CD4-positive, alpha-beta memory T cell (primary cell): ENCODE measurements at regions not wholly inside any gene's neighbourhood (a gene's known extent, or its start where the extent isn't known, plus 50 kb on each side); places are given as distances from the start of the nearest gene placed in this dataset.

Experiments
- CTCF ChIA-PET: fragments of 350-600 bp; sonication (Branson Sonifier 250); formaldehyde crosslinking; loops from one replicate; lab custom pipeline; 2021; ENCODE audit warnings: inconsistent platforms; ENCODE audit not compliant: partially characterized antibody; lab: Charles Lee
- POLR2A ChIA-PET: fragments of 350-600 bp; sonication (Branson Sonifier 250); formaldehyde crosslinking; loops from one replicate; lab custom pipeline; 2021; ENCODE audit not compliant: partially characterized antibody; lab: Charles Lee
- DNase-seq, 5 donors: peaks; one replicate each; pipeline versions ENCODE4 v3.0.0 to v3.0.0-alpha.2; 2020 to 2022; ENCODE audit warnings: mixed read lengths in 1 of 5
- H3K27ac ChIP-seq: one replicate; pipeline ENCODE4 v1.7.0; 2013; ENCODE audit warnings: low read depth, low read length
- H3K27me3 ChIP-seq: 2 replicates; pipeline ENCODE4 v1.7.0; 2013; ENCODE audit warnings: mild to moderate bottlenecking, low read length, moderate library complexity; ENCODE audit not compliant: insufficient read depth
- H3K36me3 ChIP-seq: 2 replicates; pipeline ENCODE4 v1.7.0; 2013; ENCODE audit warnings: mild to moderate bottlenecking, low read length, moderate library complexity; ENCODE audit not compliant: insufficient read depth
- H3K4me1 ChIP-seq: 2 replicates; pipeline ENCODE4 v1.7.0; 2013; ENCODE audit warnings: mild to moderate bottlenecking, low read length, moderate library complexity; ENCODE audit not compliant: insufficient read depth
- H3K4me3 ChIP-seq, 2 donors: one replicate each; pipeline ENCODE4 v1.7.0; 2013; ENCODE audit warnings: low read length in 2 of 2, mild to moderate bottlenecking in 1 of 2
- H3K9me3 ChIP-seq, 2 donors: one replicate each; pipeline ENCODE4 v1.7.0; 2013; ENCODE audit warnings: low read length in 2 of 2, control low read depth in 1 of 2; ENCODE audit not compliant: control insufficient read depth in 1 of 2
- H3K27ac Mint-ChIP-seq, 7 donors: one replicate each; pipeline ENCODE4 v1.8.0; 2020 to 2021; ENCODE audit warnings: mixed read lengths in 7 of 7, mild to moderate bottlenecking in 6 of 7, inconsistent platforms in 3 of 7, moderate library complexity in 3 of 7
- H3K27me3 Mint-ChIP-seq, 2 donors: one replicate each; pipeline ENCODE4 v1.8.0; 2020 to 2021; ENCODE audit warnings: mixed read lengths in 2 of 2
- H3K36me3 Mint-ChIP-seq, 2 donors: one replicate each; pipeline ENCODE4 v1.8.0; 2020 to 2021; ENCODE audit warnings: mixed read lengths in 2 of 2, inconsistent platforms in 1 of 2, mild to moderate bottlenecking in 1 of 2
- H3K4me1 Mint-ChIP-seq, 4 donors: one replicate each; pipeline ENCODE4 v1.8.0; 2020 to 2021; ENCODE audit warnings: mixed read lengths in 4 of 4, mild to moderate bottlenecking in 1 of 4
- H3K4me3 Mint-ChIP-seq, 8 donors: one replicate each; pipeline ENCODE4 v1.8.0; 2020 to 2021; ENCODE audit warnings: mixed read lengths in 8 of 8, mild to moderate bottlenecking in 7 of 8, moderate library complexity in 6 of 8, inconsistent platforms in 3 of 8
- H3K9me3 Mint-ChIP-seq, 8 donors: one replicate each; pipeline ENCODE4 v1.8.0; 2020 to 2021; ENCODE audit warnings: mixed read lengths in 8 of 8, mild to moderate bottlenecking in 5 of 8, inconsistent platforms in 3 of 8, moderate library complexity in 1 of 8
- intact Hi-C: fragments of 100-400 bp; cut with micrococcal nuclease; formaldehyde crosslinking; loops from one replicate; pipeline ENCODE4 v1.15.1; 2023

GRCh38 chr1:79549201-79549600, 542.7 kb upstream of the ADGRL4 start:
- H3K9me3 Mint-ChIP-seq = peaks cover 0 to 7% (median 1%) of the 10 kb centered on the region in 8 donors
- no peaks in the 10 kb centered on the region for H3K27me3 Mint-ChIP-seq
- intact Hi-C loops = no loop called here
- Histone ChIP-seq H3K27ac (no peak overlapping the region), H3K4me1 (no peaks in the 10 kb centered on the region), H3K9me3 (no peaks in the 10 kb centered on the region), H3K36me3 (no peaks in the 10 kb centered on the region), H3K27me3 (no peaks in the 10 kb centered on the region), H3K4me3 (no peak overlapping the region)
- CTCF ChIA-PET = no interaction called here
- no peak overlapping the region for H3K27ac Mint-ChIP-seq
- H3K4me3 Mint-ChIP-seq = no peak overlapping the region
- no peak for DNase-seq
- POLR2A ChIA-PET = no interaction called here
- H3K36me3 Mint-ChIP-seq = no peaks in the 10 kb centered on the region
- no peaks in the 10 kb centered on the region for H3K4me1 Mint-ChIP-seq

- CTCF ChIA-PET = no interaction called here
Measured at GRCh38 chr1:79547514-79547913, 541.0 kb upstream of the ADGRL4 start.

GRCh38 chr1:79543394-79543793, 536.9 kb upstream of the ADGRL4 start:
- ChIA-PET POLR2A (no interaction called here), CTCF (no interaction called here)
- H3K9me3 Mint-ChIP-seq = peaks cover 0 to 4% (median 0%) of the 10 kb centered on the region in 8 donors
- no peak overlapping the region for H3K4me3 ChIP-seq
- H3K27ac ChIP-seq = no peak overlapping the region
- H3K4me3 Mint-ChIP-seq = no peak overlapping the region
- no peak overlapping the region for H3K27ac Mint-ChIP-seq
- no peaks in the 10 kb centered on the region for H3K27me3 ChIP-seq
- H3K36me3 ChIP-seq = no peaks in the 10 kb centered on the region
- no peaks in the 10 kb centered on the region for H3K36me3 Mint-ChIP-seq
- H3K4me1 Mint-ChIP-seq = no peaks in the 10 kb centered on the region
- H3K9me3 ChIP-seq = no peaks in the 10 kb centered on the region
- no peaks in the 10 kb centered on the region for H3K4me1 ChIP-seq
- no peaks in the 10 kb centered on the region for H3K27me3 Mint-ChIP-seq
- no peak for DNase-seq
- intact Hi-C loops = no loop called here

More at GRCh38 chr1:79547514-79547913, 541.0 kb upstream of the ADGRL4 start:
- no peaks in the 10 kb centered on the region for H3K9me3 ChIP-seq
- Mint-ChIP-seq H3K27me3 (no peaks in the 10 kb centered on the region), H3K27ac (no peak overlapping the region), H3K4me3 (no peak overlapping the region), H3K4me1 (no peaks in the 10 kb centered on the region), H3K9me3 (peaks cover 0 to 9% (median 0%) of the 10 kb centered on the region in 8 donors), H3K36me3 (no peaks in the 10 kb centered on the region)
- H3K36me3 ChIP-seq = no peaks in the 10 kb centered on the region
- no peak overlapping the region for H3K4me3 ChIP-seq
- no peak overlapping the region for H3K27ac ChIP-seq
- no peaks in the 10 kb centered on the region for H3K4me1 ChIP-seq
- intact Hi-C loops = no loop called here
- H3K27me3 ChIP-seq = no peaks in the 10 kb centered on the region
- POLR2A ChIA-PET = no interaction called here
- no peak for DNase-seq

GRCh38 chr1:79539001-79539400, 532.5 kb upstream of the ADGRL4 start:
- Mint-ChIP-seq H3K36me3 (no peaks in the 10 kb centered on the region), H3K9me3 (peaks cover 0 to 6% (median 0%) of the 10 kb centered on the region in 8 donors), H3K27me3 (no peaks in the 10 kb centered on the region), H3K4me3 (no peak overlapping the region), H3K4me1 (no peaks in the 10 kb centered on the region), H3K27ac (no peak overlapping the region)
- no peaks in the 10 kb centered on the region for H3K36me3 ChIP-seq
- no peak for DNase-seq
- no peaks in the 10 kb centered on the region for H3K27me3 ChIP-seq
- no peak overlapping the region for H3K4me3 ChIP-seq
- H3K27ac ChIP-seq = no peak overlapping the region
- intact Hi-C loops = no loop called here
- H3K9me3 ChIP-seq = no peaks in the 10 kb centered on the region
- ChIA-PET POLR2A (no interaction called here), CTCF (no interaction called here)
- no peaks in the 10 kb centered on the region for H3K4me1 ChIP-seq

- POLR2A ChIA-PET = no interaction called here
- CTCF ChIA-PET = no interaction called here
- Mint-ChIP-seq H3K4me3 (no peak overlapping the region), H3K9me3 (peaks cover 0 to 4% (median under 1%) of the 10 kb centered on the region in 8 donors), H3K27me3 (no peaks in the 10 kb centered on the region), H3K4me1 (no peaks in the 10 kb centered on the region), H3K36me3 (no peaks in the 10 kb centered on the region), H3K27ac (no peak overlapping the region)
- H3K27ac ChIP-seq = no peak overlapping the region
- no peaks in the 10 kb centered on the region for H3K9me3 ChIP-seq
- H3K27me3 ChIP-seq = no peaks in the 10 kb centered on the region
- H3K4me3 ChIP-seq = no peak overlapping the region
- H3K36me3 ChIP-seq = no peaks in the 10 kb centered on the region
- H3K4me1 ChIP-seq = no peaks in the 10 kb centered on the region
- no peak for DNase-seq
- intact Hi-C loops = no loop called here
Measured at GRCh38 chr1:79532555-79532954, 526.0 kb upstream of the ADGRL4 start.

- Mint-ChIP-seq H3K4me1 (no peaks in the 10 kb centered on the region), H3K27me3 (no peaks in the 10 kb centered on the region), H3K27ac (no peak overlapping the region), H3K36me3 (no peaks in the 10 kb centered on the region), H3K4me3 (no peak overlapping the region), H3K9me3 (peaks cover 0 to 4% (median under 1%) of the 10 kb centered on the region in 8 donors)
- H3K9me3 ChIP-seq = no peaks in the 10 kb centered on the region
- intact Hi-C loops = no loop called here
- DNase-seq = no peak
- ChIA-PET CTCF (no interaction called here), POLR2A (no interaction called here)
- H3K27me3 ChIP-seq = no peaks in the 10 kb centered on the region
- H3K4me1 ChIP-seq = no peaks in the 10 kb centered on the region
- no peak overlapping the region for H3K4me3 ChIP-seq
- no peaks in the 10 kb centered on the region for H3K36me3 ChIP-seq
- no peak overlapping the region for H3K27ac ChIP-seq
Measured at GRCh38 chr1:79531790-79532189, 525.3 kb upstream of the ADGRL4 start.

GRCh38 chr1:79530476-79530875, 523.9 kb upstream of the ADGRL4 start:
- Histone ChIP-seq H3K36me3 (no peaks in the 10 kb centered on the region), H3K4me1 (no peaks in the 10 kb centered on the region), H3K27ac (no peak overlapping the region), H3K4me3 (no peak overlapping the region), H3K9me3 (no peaks in the 10 kb centered on the region), H3K27me3 (no peaks in the 10 kb centered on the region)
- Mint-ChIP-seq H3K36me3 (no peaks in the 10 kb centered on the region), H3K27ac (no peak overlapping the region), H3K9me3 (peaks cover 0 to 2% (median under 1%) of the 10 kb centered on the region in 8 donors), H3K4me3 (no peak overlapping the region), H3K27me3 (no peaks in the 10 kb centered on the region), H3K4me1 (no peaks in the 10 kb centered on the region)
- no peak for DNase-seq
- intact Hi-C loops = no loop called here
- POLR2A ChIA-PET = no interaction called here
- CTCF ChIA-PET = no interaction called here

- ChIA-PET CTCF (no interaction called here), POLR2A (no interaction called here)
- DNase-seq = no peak
- no peaks in the 10 kb centered on the region for H3K4me1 ChIP-seq
- no peak overlapping the region for H3K27ac Mint-ChIP-seq
- no peaks in the 10 kb centered on the region for H3K36me3 ChIP-seq
- H3K4me3 ChIP-seq = no peak overlapping the region
- no peaks in the 10 kb centered on the region for H3K9me3 ChIP-seq
- H3K4me3 Mint-ChIP-seq = no peak overlapping the region
- peaks cover 0 to 2% (median 2%) of the 10 kb centered on the region in 8 donors for H3K9me3 Mint-ChIP-seq
- H3K4me1 Mint-ChIP-seq = no peaks in the 10 kb centered on the region
- no peaks in the 10 kb centered on the region for H3K27me3 Mint-ChIP-seq
- intact Hi-C loops = no loop called here
- H3K27ac ChIP-seq = no peak overlapping the region
- no peaks in the 10 kb centered on the region for H3K36me3 Mint-ChIP-seq
- no peaks in the 10 kb centered on the region for H3K27me3 ChIP-seq
Measured at GRCh38 chr1:79530055-79530454, 523.5 kb upstream of the ADGRL4 start.
